ENCODE measurements at regions not wholly inside any gene's neighbourhood (a gene's known extent, or its start where the extent isn't known, plus 50 kb on each side); places are given as distances from the start of the nearest gene placed in this dataset.

DNA sequence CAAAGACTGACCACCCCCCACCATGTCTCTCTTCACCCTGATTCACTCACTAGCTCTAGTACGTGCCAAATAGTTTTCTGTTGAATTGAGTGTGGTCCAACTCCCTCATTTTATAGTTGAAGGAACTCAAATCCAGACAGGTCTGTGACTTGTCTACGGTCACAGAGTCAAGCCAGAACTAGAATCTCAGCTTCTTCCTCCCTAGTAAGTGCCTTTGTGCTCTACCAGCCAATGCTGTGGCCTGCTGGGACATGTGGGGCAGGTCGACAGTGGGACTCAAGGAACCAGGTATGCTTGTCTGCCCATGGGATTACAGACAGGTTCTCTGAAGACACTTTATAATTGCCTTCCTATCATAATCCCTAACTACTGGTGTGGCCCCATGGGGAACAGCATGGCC lies 108.6 kb upstream of the CPEB2 start:
- Histone ChIP-seq H3K27ac (ENCODE audit: insufficient read depth, low read length, poor library complexity, severe bottlenecking) (no peak overlapping the region), H3K4me3 (ENCODE audit: low read depth, low read length) (no peak overlapping the region), H3K36me3 (ENCODE audit: control insufficient read depth, insufficient read depth, low read length) (no peaks in the 10 kb centered on the region), H3K4me1 (ENCODE audit: control insufficient read depth, insufficient read depth, low read length, poor library complexity, severe bottlenecking) (no peaks in the 10 kb centered on the region), H3K9me3 (ENCODE audit: control insufficient read depth in 2 of 2, low read length in 2 of 2) (no peaks in the 10 kb centered on the region), H3K27me3 (ENCODE audit: control insufficient read depth, insufficient read depth, low read length) (no peaks in the 10 kb centered on the region)
- ATAC-seq (ENCODE audit: low read depth in 2 of 2) (no peak), DNase-seq (no peak)
- Mint-ChIP-seq H3K27ac (no peak overlapping the region), H3K4me1 (peaks cover 0 to 2% (median 0%) of the 10 kb centered on the region in 4 donors), H3K27me3 (no peaks in the 10 kb centered on the region), H3K36me3 (no peaks in the 10 kb centered on the region), H3K9me3 (peaks cover 0 to 2% (median 0%) of the 10 kb centered on the region in 7 donors), H3K4me3 (no peak overlapping the region)

GRCh38 chr4:14894392-14895292 lies 107.6 kb upstream of the CPEB2 start:
- Mint-ChIP-seq H3K4me1 (peaks cover 0 to 2% (median 0%) of the 10 kb centered on the region in 4 donors), H3K27ac (no peak overlapping the region), H3K4me3 (no peak overlapping the region), H3K27me3 (no peaks in the 10 kb centered on the region), H3K9me3 (peaks cover 0 to 2% (median 0%) of the 10 kb centered on the region in 7 donors), H3K36me3 (no peaks in the 10 kb centered on the region)
- H3K27me3 ChIP-seq (ENCODE audit: control insufficient read depth, insufficient read depth, low read length): no peaks in the 10 kb centered on the region
- H3K4me1 ChIP-seq (ENCODE audit: control insufficient read depth, insufficient read depth, low read length, poor library complexity, severe bottlenecking): no peaks in the 10 kb centered on the region
- H3K36me3 ChIP-seq (ENCODE audit: control insufficient read depth, insufficient read depth, low read length): no peaks in the 10 kb centered on the region
- H3K9me3 ChIP-seq (ENCODE audit: control insufficient read depth in 2 of 2, low read length in 2 of 2): no peaks in the 10 kb centered on the region
- DNase-seq (no peak), ATAC-seq (ENCODE audit: low read depth in 2 of 2) (no peak)
- no peak overlapping the region for H3K4me3 ChIP-seq (ENCODE audit: low read depth, low read length)
- no peak overlapping the region for H3K27ac ChIP-seq (ENCODE audit: insufficient read depth, low read length, poor library complexity, severe bottlenecking)

GRCh38 chr4:14896656-14897175 lies 105.6 kb upstream of the CPEB2 start:
- no peak overlapping the region for H3K4me3 Mint-ChIP-seq
- H3K27me3 ChIP-seq (ENCODE audit: control insufficient read depth, insufficient read depth, low read length): no peaks in the 10 kb centered on the region
- no peak overlapping the region for H3K27ac Mint-ChIP-seq
- no peaks in the 10 kb centered on the region for H3K9me3 ChIP-seq (ENCODE audit: control insufficient read depth in 2 of 2, low read length in 2 of 2)
- peaks cover 0 to 2% (median 0%) of the 10 kb centered on the region in 4 donors for H3K4me1 Mint-ChIP-seq
- no peak overlapping the region for H3K4me3 ChIP-seq (ENCODE audit: low read depth, low read length)
- H3K4me1 ChIP-seq (ENCODE audit: control insufficient read depth, insufficient read depth, low read length, poor library complexity, severe bottlenecking): no peaks in the 10 kb centered on the region
- no peaks in the 10 kb centered on the region for H3K27me3 Mint-ChIP-seq
- ATAC-seq (ENCODE audit: low read depth in 2 of 2) (no peak), DNase-seq (no peak)
- peaks cover 0 to 2% (median 0%) of the 10 kb centered on the region in 7 donors for H3K9me3 Mint-ChIP-seq
- H3K36me3 ChIP-seq (ENCODE audit: control insufficient read depth, insufficient read depth, low read length): no peaks in the 10 kb centered on the region
- no peaks in the 10 kb centered on the region for H3K36me3 Mint-ChIP-seq
- H3K27ac ChIP-seq (ENCODE audit: insufficient read depth, low read length, poor library complexity, severe bottlenecking): no peak overlapping the region

DNA sequence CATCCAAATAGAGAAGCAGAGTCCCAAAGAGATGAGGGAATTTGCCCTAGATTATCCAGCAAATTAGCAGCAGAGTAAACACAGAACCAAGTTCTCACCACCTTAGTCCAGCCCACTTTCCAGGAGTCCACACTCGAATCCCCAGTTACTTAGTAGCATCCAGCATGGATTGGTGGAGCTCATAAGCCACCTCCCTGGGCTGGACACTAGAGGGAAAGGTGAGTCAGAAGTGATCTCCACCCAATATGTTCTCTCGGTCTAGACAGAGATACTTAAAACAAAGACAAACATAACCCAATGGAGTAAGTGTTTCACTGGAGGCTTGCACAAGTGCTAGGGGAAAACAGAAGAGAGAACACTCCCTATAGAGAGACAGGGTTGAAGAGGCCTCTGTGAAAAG lies 105.1 kb upstream of the CPEB2 start:
- Mint-ChIP-seq H3K4me1 (peaks cover 0 to 2% (median 0%) of the 10 kb centered on the region in 4 donors), H3K4me3 (no peak overlapping the region), H3K9me3 (peaks cover 0 to 2% (median 0%) of the 10 kb centered on the region in 7 donors), H3K27ac (no peak overlapping the region), H3K27me3 (no peaks in the 10 kb centered on the region), H3K36me3 (no peaks in the 10 kb centered on the region)
- Histone ChIP-seq H3K4me1 (ENCODE audit: control insufficient read depth, insufficient read depth, low read length, poor library complexity, severe bottlenecking) (no peaks in the 10 kb centered on the region), H3K9me3 (ENCODE audit: control insufficient read depth in 2 of 2, low read length in 2 of 2) (no peaks in the 10 kb centered on the region), H3K4me3 (ENCODE audit: low read depth, low read length) (no peak overlapping the region), H3K36me3 (ENCODE audit: control insufficient read depth, insufficient read depth, low read length) (no peaks in the 10 kb centered on the region), H3K27ac (ENCODE audit: insufficient read depth, low read length, poor library complexity, severe bottlenecking) (no peak overlapping the region), H3K27me3 (ENCODE audit: control insufficient read depth, insufficient read depth, low read length) (no peaks in the 10 kb centered on the region)
- DNase-seq (no peak), ATAC-seq (ENCODE audit: low read depth in 2 of 2) (no peak)

DNA sequence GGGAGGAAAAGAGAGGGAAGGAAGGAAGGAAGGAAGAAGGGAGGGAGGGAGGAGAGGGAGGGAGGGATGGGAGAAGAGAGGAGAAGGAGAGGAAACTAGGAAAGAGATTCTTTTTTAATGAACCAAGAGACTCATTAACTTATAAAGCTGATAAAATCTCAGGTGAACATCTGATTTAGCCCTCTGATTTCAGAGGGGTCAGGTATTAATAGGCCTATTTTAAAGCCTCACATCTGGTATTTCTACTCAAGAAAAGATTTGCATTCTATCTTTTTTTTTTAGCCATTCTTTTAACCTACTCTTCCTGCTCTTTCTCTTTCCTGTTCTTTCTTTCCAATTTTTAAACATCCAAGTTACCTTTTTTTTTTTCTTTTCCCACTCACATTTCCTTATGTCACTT lies 103.3 kb upstream of the CPEB2 start:
- Histone ChIP-seq H3K4me1 (ENCODE audit: control insufficient read depth, insufficient read depth, low read length, poor library complexity, severe bottlenecking) (no peaks in the 10 kb centered on the region), H3K27ac (ENCODE audit: insufficient read depth, low read length, poor library complexity, severe bottlenecking) (no peak overlapping the region), H3K27me3 (ENCODE audit: control insufficient read depth, insufficient read depth, low read length) (no peaks in the 10 kb centered on the region), H3K9me3 (ENCODE audit: control insufficient read depth in 2 of 2, low read length in 2 of 2) (no peaks in the 10 kb centered on the region), H3K36me3 (ENCODE audit: control insufficient read depth, insufficient read depth, low read length) (no peaks in the 10 kb centered on the region), H3K4me3 (ENCODE audit: low read depth, low read length) (no peak overlapping the region)
- peaks cover 0 to 2% (median 0%) of the 10 kb centered on the region in 4 donors for H3K4me1 Mint-ChIP-seq
- no peaks in the 10 kb centered on the region for H3K36me3 Mint-ChIP-seq
- H3K27me3 Mint-ChIP-seq: no peaks in the 10 kb centered on the region
- peaks cover 0 to 2% (median 0%) of the 10 kb centered on the region in 7 donors for H3K9me3 Mint-ChIP-seq
- no peak overlapping the region for H3K4me3 Mint-ChIP-seq
- no peak for ATAC-seq (ENCODE audit: low read depth in 2 of 2)
- H3K27ac Mint-ChIP-seq: no peak overlapping the region
- DNase-seq: no peak

DNA sequence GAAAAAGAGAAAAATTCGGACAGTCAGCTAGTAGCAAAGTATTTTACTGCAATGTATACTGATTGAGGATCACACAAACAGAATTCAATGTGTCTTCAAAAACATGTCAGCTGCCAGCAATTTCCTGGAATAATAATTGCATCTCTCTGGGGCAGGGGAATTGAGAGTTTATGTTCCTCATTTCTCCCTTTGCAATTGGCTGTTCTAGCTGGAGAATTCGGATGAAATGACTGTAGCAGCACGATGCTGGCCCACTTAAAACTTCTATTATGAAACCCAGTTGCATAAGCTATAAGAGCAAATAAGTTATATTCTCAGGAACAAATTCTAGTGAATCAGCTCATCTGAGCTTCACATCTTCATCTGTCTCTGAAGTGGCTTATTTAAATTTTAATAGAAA lies 99.9 kb upstream of the CPEB2 start:
- Histone ChIP-seq H3K4me1 (ENCODE audit: control insufficient read depth, insufficient read depth, low read length, poor library complexity, severe bottlenecking) (no peaks in the 10 kb centered on the region), H3K27ac (ENCODE audit: insufficient read depth, low read length, poor library complexity, severe bottlenecking) (no peak overlapping the region), H3K27me3 (ENCODE audit: control insufficient read depth, insufficient read depth, low read length) (no peaks in the 10 kb centered on the region), H3K9me3 (ENCODE audit: control insufficient read depth in 2 of 2, low read length in 2 of 2) (no peaks in the 10 kb centered on the region), H3K36me3 (ENCODE audit: control insufficient read depth, insufficient read depth, low read length) (no peaks in the 10 kb centered on the region), H3K4me3 (ENCODE audit: low read depth, low read length) (no peak overlapping the region)
- H3K4me1 Mint-ChIP-seq: peaks cover 0 to 1% (median 0%) of the 10 kb centered on the region in 4 donors
- H3K9me3 Mint-ChIP-seq: peaks cover 0 to 2% (median 0%) of the 10 kb centered on the region in 7 donors
- H3K27ac Mint-ChIP-seq: no peak overlapping the region
- H3K36me3 Mint-ChIP-seq: no peaks in the 10 kb centered on the region
- no peak overlapping the region for H3K4me3 Mint-ChIP-seq
- no peaks in the 10 kb centered on the region for H3K27me3 Mint-ChIP-seq
- no peak for DNase-seq
- ATAC-seq (ENCODE audit: low read depth in 2 of 2): no peak

DNA sequence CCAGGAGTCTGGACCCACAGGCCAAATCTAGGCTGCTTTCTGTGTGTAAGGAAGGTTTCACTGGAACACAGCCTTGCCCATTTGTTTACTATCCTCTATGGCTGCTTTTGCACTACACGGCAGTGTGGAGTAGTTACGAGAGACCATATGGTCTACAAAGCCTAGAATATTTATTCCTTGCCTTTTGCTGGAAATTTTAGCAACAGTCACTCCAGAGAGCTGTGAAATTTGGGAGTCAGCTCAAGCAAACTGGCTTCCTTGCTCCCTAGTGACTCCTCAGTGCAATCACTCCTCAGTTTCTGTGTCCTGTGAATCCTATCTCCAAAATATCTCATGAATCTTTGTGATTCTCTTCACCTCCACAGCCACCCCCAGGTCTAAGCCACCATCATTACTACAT lies 99.0 kb upstream of the CPEB2 start:
- Mint-ChIP-seq H3K36me3 (no peaks in the 10 kb centered on the region), H3K27me3 (no peaks in the 10 kb centered on the region), H3K27ac (no peak overlapping the region), H3K9me3 (peaks cover 0 to 1% (median 0%) of the 10 kb centered on the region in 7 donors), H3K4me1 (no peaks in the 10 kb centered on the region), H3K4me3 (no peak overlapping the region)
- no peaks in the 10 kb centered on the region for H3K4me1 ChIP-seq (ENCODE audit: control insufficient read depth, insufficient read depth, low read length, poor library complexity, severe bottlenecking)
- ATAC-seq (ENCODE audit: low read depth in 2 of 2): no peak
- no peak for DNase-seq
- H3K27me3 ChIP-seq (ENCODE audit: control insufficient read depth, insufficient read depth, low read length): no peaks in the 10 kb centered on the region
- no peak overlapping the region for H3K27ac ChIP-seq (ENCODE audit: insufficient read depth, low read length, poor library complexity, severe bottlenecking)
- no peaks in the 10 kb centered on the region for H3K36me3 ChIP-seq (ENCODE audit: control insufficient read depth, insufficient read depth, low read length)
- no peak overlapping the region for H3K4me3 ChIP-seq (ENCODE audit: low read depth, low read length)
- no peaks in the 10 kb centered on the region for H3K9me3 ChIP-seq (ENCODE audit: control insufficient read depth in 2 of 2, low read length in 2 of 2)

GRCh38 chr4:14906805-14907204 lies 95.5 kb upstream of the CPEB2 start:
- ATAC-seq (ENCODE audit: low read depth in 2 of 2) (no peak), DNase-seq (no peak)
- Mint-ChIP-seq H3K27me3 (no peaks in the 10 kb centered on the region), H3K27ac (no peak overlapping the region), H3K9me3 (peaks cover 0 to 5% (median 0%) of the 10 kb centered on the region in 7 donors), H3K36me3 (no peaks in the 10 kb centered on the region), H3K4me1 (no peaks in the 10 kb centered on the region), H3K4me3 (no peak overlapping the region)
- Histone ChIP-seq H3K4me3 (ENCODE audit: low read depth, low read length) (no peak overlapping the region), H3K27me3 (ENCODE audit: control insufficient read depth, insufficient read depth, low read length) (peaks cover 3% of the 10 kb centered on the region), H3K4me1 (ENCODE audit: control insufficient read depth, insufficient read depth, low read length, poor library complexity, severe bottlenecking) (no peaks in the 10 kb centered on the region), H3K27ac (ENCODE audit: insufficient read depth, low read length, poor library complexity, severe bottlenecking) (no peak overlapping the region), H3K36me3 (ENCODE audit: control insufficient read depth, insufficient read depth, low read length) (no peaks in the 10 kb centered on the region), H3K9me3 (ENCODE audit: control insufficient read depth in 2 of 2, low read length in 2 of 2) (no peaks in the 10 kb centered on the region)

Data from CD4-positive, CD25-positive, alpha-beta regulatory T cell (primary cell).